ENCODE measurements at regions not wholly inside any gene's neighbourhood (a gene's known extent, or its start where the extent isn't known, plus 50 kb on each side); places are given as distances from the start of the nearest gene placed in this dataset.
"Not testable (repeated sequence)": the region's sequence is repeated elsewhere in the genome, so short reads cannot be mapped to it uniquely, and the experiment has no call there.

- ATAC-seq; intact Hi-C loops (cut with DNase I): not testable (repeated sequence)
These were observed 524.1 kb downstream of the PRIM2 start for GRCh38 chr6:57841551-57841950.

GRCh38 chr6:57853745-57854407 is 536.4 kb downstream of the PRIM2 start:
- peak; percentile 72 for ATAC-seq
- intact Hi-C loops (cut with DNase I); DNase-seq (ENCODE audit: low spot score): not testable (repeated sequence)

More at GRCh38 chr6:57841551-57841950, 524.1 kb downstream of the PRIM2 start:
- not testable (repeated sequence) for DNase-seq (ENCODE audit: low spot score)

DNA sequence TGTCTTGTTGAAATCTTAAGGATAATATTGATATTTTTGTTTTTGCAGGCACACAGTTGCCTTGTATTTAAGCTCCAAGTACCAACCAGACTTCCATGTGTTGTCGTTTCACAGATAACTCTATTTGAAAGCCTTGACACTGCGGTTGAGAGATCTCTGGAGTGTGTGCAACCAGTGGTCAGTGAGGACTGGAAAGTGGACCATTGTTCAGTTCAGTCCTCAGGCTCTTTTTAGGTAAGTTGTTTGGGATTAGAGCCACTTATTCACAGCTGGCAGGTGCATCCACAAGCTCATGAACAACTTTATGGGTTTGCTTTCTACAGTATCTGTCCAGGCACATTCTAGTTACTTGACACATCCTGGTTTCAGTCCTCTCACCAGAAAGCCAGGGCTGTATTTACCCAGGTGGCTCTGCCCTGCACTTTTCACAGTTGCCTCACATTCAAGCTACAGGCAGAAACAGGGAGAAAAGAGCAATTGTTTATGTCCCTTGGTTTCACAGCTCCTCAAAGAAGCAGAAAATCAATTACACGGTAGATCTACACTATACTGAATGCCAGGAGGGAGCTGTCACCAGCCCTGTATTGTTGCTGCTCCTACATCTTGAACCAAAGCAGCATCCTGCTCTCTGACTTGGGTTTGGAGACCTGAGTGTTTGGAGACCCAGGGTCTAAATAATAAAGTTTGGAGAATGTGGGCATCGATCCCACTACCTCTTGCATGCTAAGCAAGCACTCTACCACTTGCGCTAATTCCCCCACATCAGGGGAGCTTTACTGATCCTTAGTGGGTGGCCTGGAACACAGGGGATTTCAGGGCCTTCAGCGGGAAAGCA is 543.3 kb downstream of the PRIM2 start:
- ATAC-seq; DNase-seq (ENCODE audit: low spot score); intact Hi-C loops (cut with DNase I): not testable (repeated sequence)

- ATAC-seq; intact Hi-C loops (cut with DNase I); DNase-seq (ENCODE audit: low spot score): not testable (repeated sequence)
These were observed 552.7 kb downstream of the PRIM2 start for GRCh38 chr6:57870083-57870482.

DNA sequence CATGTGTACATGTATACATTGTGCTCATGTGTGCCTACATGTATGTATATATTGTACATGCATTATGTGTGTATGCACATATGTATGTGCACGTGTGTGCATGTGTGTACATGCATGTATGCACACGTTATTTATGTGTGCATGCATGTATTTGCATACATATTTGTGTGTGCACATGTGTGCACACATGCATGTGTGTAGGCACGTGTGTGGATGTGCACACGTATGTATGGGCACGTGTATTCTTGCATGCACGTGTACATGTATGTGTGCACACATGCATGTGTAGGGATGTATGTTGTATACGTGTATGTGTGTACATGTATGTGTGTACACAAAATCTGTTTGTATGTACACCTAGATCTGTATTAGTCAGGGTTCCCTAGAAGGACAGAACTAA is 556.0 kb downstream of the PRIM2 start:
- ATAC-seq; DNase-seq (ENCODE audit: low spot score): not testable (repeated sequence)

GRCh38 chr6:57876659-57877058 is 559.2 kb downstream of the PRIM2 start:
- intact Hi-C loops (cut with DNase I); ATAC-seq; DNase-seq (ENCODE audit: low spot score): not testable (repeated sequence)

More for the DNA sequence above, 556.0 kb downstream of the PRIM2 start:
- intact Hi-C loops (cut with DNase I): not testable (repeated sequence)

DNA sequence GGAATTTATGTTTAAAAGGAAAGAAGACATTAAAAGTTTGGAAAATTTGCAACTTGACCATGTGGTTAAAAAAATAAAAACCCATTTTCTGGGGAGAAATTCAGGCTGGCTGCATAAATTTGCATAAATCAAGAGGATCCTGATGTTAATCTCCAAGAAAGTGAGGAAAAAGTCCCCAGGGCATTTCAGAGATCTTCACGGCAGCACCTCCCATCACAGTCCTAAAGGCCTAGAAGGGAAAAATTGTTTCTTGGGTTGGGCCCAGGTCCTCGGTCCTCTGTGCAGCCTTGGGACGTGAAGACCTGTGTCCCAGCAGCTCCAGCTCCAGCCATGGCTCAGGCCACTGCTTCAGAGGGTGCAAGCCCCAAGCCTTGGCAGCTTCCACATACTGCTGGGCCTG is 560.3 kb downstream of the PRIM2 start:
- DNase-seq (ENCODE audit: low spot score); intact Hi-C loops (cut with DNase I); ATAC-seq: not testable (repeated sequence)

GRCh38 chr6:57878792-57879191 is 561.4 kb downstream of the PRIM2 start:
- ATAC-seq; intact Hi-C loops (cut with DNase I); DNase-seq (ENCODE audit: low spot score): not testable (repeated sequence)

GRCh38 chr6:57898850-57899249 is 581.4 kb downstream of the PRIM2 start:
- ATAC-seq; intact Hi-C loops (cut with DNase I); DNase-seq (ENCODE audit: low spot score): not testable (repeated sequence)

DNA sequence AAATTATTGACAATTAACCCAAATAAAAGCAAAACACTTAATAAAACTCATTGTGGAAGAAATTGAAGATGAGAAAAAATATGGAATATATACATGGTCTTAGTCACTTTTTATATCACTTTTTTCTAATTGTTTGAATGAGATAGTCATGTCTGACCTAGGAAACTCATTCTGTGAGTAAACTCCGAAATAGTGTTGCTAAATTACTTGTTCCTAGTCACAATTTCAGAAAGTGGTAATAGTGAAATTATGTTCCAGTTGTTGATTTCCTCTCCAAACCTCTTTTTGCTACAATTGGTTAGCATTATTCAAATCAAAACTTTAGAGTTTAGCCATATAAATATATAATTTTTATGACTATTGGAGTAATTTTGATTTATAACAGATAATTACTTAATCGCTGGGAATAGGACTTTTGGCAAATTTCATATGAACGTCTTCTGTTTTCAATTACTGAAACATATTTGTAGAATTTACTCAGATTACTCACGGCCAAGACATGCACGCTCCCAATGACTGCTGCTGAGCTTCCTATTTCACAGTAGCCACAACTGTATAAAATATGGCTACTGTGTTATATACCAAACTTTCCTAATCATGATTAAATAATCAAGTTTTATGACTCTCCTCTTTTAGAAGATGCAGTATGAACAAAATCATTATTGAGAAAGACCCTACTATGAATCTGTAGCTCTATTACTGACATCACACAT is 583.4 kb downstream of the PRIM2 start:
- DNase-seq (ENCODE audit: low spot score); intact Hi-C loops (cut with DNase I); ATAC-seq: not testable (repeated sequence)

GRCh38 chr6:57901445-57901844 is 584.0 kb downstream of the PRIM2 start:
- DNase-seq (ENCODE audit: low spot score); ATAC-seq; intact Hi-C loops (cut with DNase I): not testable (repeated sequence)

GRCh38 chr6:57904356-57904755 is 586.9 kb downstream of the PRIM2 start:
- intact Hi-C loops (cut with DNase I); DNase-seq (ENCODE audit: low spot score): not testable (repeated sequence)

GRCh38 chr6:57915300-57915699 is 597.9 kb downstream of the PRIM2 start:
- ATAC-seq; DNase-seq (ENCODE audit: low spot score); intact Hi-C loops (cut with DNase I): not testable (repeated sequence)

More at GRCh38 chr6:57904356-57904755, 586.9 kb downstream of the PRIM2 start:
- ATAC-seq: not testable (repeated sequence)

DNA sequence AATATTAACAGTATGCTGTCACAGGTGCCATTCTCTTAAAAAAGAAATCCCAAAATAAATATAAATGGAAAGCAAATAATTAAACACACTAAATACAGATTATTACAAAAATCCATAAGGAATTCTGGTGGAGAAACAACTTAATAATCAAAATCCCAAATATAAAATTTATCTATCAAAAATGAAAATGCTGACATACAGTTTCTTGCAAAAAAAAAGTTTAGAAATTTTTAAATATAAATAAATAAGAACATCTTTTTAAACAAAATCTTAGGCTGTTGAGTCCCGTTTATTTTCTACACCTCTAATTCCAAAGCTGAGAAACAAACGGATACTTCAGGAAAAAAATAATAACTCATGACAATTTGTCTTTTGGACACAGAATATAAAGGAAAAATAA is 625.5 kb downstream of the PRIM2 start:
- intact Hi-C loops (cut with DNase I); ATAC-seq; DNase-seq (ENCODE audit: low spot score): not testable (repeated sequence)

DNA sequence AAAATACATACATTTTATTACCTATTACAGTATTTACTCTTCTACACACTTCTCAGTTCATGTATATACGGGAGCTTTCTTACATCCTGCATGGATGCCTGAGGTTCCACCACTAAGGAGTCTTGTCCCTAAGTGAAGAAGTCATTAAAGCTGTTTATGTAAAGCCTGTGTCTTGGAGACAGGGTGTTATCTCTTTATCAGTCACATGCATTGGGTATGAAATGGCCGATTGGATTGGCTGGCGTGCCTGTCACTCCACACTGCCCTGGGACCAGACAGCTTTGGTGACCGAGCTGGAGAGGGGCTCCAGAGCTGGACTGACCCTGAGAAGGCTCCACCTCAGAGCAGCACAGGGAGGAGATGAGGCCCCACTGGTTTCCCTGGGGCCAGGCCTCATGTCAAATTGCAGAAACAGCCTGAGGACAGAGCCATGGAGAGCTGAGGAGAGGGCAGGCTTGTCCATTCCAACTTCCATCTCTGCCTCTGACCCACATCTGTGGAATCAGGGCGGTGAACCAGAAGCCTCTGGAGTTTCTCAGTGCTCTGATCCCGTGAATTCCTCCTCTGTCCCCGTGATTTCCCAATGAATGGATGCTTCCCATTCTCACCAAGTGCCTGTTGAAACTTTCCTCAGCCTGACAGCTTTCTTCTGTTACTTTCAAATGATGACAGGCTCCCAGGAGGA is 628.8 kb downstream of the PRIM2 start:
- intact Hi-C loops (cut with DNase I); DNase-seq (ENCODE audit: low spot score); ATAC-seq: not testable (repeated sequence)

GRCh38 chr6:57946769-57947091 is 629.3 kb downstream of the PRIM2 start:
- intact Hi-C loops (cut with DNase I); ATAC-seq: not testable (repeated sequence)

DNA sequence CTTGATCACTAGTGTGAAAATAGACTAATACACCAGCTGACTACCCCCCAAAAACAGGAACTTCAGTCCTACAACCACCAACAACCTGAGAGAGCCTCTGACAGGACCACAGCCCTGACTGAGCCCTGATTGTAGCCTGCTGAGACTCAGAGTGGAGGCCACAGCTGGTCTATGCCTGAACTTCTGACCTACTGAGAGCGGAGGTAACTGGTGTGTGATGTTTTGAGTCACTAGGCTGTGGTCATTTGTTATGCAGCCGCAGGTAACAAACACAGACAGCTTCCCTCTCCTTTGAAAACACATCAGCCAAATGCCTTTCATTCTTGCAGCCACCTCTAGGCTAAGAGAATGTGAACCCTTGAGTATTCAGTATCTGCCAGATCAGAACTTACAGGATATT is 631.1 kb downstream of the PRIM2 start:
- DNase-seq (ENCODE audit: low spot score); ATAC-seq; intact Hi-C loops (cut with DNase I): not testable (repeated sequence)

More at GRCh38 chr6:57946769-57947091, 629.3 kb downstream of the PRIM2 start:
- DNase-seq (ENCODE audit: low spot score): not testable (repeated sequence)

DNA sequence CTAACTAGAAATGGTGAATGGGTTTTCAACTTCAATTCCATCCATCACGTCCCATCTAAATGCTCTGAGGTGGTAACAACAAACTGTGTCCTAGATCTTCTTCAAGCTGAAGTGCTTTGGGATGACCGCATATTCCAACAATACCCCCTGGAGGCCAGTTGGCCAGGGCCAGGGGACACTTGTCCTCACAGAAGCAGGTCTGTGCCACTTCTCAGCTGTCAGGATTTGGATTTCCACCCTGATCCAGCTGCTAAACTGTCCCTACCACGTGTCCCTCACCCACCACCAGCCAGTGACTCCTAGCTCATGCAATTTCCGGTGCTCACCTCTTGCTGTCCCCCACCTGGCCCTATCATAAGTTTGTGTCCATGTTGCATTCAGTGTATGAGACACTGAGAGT is 633.0 kb downstream of the PRIM2 start:
- DNase-seq (ENCODE audit: low spot score); ATAC-seq; intact Hi-C loops (cut with DNase I): not testable (repeated sequence)

All from sciatic nerve (tissue), 2 donors.